Neural progenitor cell (in vitro differentiated cells): ENCODE measurements at regions not wholly inside any gene's neighbourhood (a gene's known extent, or its start where the extent isn't known, plus 50 kb on each side); places are given as distances from the start of the nearest gene placed in this dataset.
"Not testable (repeated sequence)": the region's sequence is repeated elsewhere in the genome, so short reads cannot be mapped to it uniquely, and the experiment has no call there.

Source experiments
- EZH2 ChIP-seq: fragments of 200-600 bp; sonication (generic); IDR thresholded peaks from 2 replicates; pipeline ENCODE4 v1.6.1; 2017; ENCODE audit warnings: antibody characterized with exemption, mild to moderate bottlenecking, moderate library complexity
- TF ChIP-seq, protein P1 (sequence below): fragments of 200-600 bp; sonication (generic); IDR thresholded peaks from 2 replicates; pipeline ENCODE4 v1.5.1; 2017; ENCODE audit warnings: antibody characterized with exemption, mild to moderate bottlenecking

DNA sequence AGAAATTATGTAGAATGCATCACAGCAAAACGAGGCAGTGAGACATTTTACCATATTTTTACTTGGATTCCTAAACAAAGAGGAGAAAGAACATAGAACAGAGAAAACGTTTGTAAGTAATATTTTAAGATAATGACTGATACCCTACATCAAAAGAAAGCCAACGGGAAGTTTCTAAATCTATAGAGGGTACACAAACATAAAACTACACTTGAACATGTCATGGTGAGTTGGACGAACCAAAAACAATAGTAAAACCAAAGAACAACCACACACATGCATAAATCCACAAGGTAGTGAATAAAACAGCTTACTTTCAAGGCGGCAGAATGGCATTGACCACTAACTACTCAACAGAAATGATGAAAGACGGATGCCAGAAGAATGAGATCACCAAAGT lies 209.7 kb upstream of the NOTCH2NLA start:
- TF ChIP-seq, protein P1, sequence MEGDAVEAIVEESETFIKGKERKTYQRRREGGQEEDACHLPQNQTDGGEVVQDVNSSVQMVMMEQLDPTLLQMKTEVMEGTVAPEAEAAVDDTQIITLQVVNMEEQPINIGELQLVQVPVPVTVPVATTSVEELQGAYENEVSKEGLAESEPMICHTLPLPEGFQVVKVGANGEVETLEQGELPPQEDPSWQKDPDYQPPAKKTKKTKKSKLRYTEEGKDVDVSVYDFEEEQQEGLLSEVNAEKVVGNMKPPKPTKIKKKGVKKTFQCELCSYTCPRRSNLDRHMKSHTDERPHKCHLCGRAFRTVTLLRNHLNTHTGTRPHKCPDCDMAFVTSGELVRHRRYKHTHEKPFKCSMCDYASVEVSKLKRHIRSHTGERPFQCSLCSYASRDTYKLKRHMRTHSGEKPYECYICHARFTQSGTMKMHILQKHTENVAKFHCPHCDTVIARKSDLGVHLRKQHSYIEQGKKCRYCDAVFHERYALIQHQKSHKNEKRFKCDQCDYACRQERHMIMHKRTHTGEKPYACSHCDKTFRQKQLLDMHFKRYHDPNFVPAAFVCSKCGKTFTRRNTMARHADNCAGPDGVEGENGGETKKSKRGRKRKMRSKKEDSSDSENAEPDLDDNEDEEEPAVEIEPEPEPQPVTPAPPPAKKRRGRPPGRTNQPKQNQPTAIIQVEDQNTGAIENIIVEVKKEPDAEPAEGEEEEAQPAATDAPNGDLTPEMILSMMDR, result not testable (repeated sequence)
- not testable (repeated sequence) for TF ChIP-seq EZH2
